ENCODE measurements at regions not wholly inside any gene's neighbourhood (a gene's known extent, or its start where the extent isn't known, plus 50 kb on each side); places are given as distances from the start of the nearest gene placed in this dataset.

DNA sequence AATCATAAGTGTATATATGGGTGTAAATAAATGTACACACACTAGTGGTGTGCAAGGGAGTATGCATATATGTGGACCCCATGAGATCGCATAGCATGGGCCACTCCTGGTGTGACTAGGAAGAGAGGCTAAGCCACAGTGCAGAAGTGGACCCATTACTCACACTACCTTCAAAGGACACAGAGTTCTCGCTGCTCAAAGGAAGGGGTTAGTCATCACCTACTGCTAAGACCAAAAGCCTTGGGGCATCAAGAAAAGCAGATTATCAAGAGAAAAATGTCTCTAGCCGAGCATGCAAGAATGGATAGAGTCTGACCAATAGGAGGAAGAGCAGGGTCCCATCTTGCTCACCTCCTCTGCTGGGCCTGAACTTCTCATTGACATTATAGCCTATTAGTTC lies 195.5 kb downstream of the MAFB start:
- no peaks in the 10 kb centered on the region for H3K79me2 ChIP-seq (ENCODE audit: insufficient read depth, low read length)
- no peaks in the 10 kb centered on the region for H3K36me3 ChIP-seq (replicated peaks in 1 of 2; ENCODE audit: control insufficient read depth in 1 of 2, insufficient read depth in 2 of 2, low read length in 2 of 2)
- WGBS (ENCODE audit: insufficient coverage): 100% methylated on average over 1 of the region's 3 CpGs
- peaks cover 9 to 11% of the 10 kb centered on the region in 2 donors for H3K36me3 Mint-ChIP-seq
- H3K27ac ChIP-seq (ENCODE audit: low read depth in 1 of 2, low read length in 2 of 2): peak overlapping the region; percentile 98 to 99
- TF ChIP-seq, protein P1, sequence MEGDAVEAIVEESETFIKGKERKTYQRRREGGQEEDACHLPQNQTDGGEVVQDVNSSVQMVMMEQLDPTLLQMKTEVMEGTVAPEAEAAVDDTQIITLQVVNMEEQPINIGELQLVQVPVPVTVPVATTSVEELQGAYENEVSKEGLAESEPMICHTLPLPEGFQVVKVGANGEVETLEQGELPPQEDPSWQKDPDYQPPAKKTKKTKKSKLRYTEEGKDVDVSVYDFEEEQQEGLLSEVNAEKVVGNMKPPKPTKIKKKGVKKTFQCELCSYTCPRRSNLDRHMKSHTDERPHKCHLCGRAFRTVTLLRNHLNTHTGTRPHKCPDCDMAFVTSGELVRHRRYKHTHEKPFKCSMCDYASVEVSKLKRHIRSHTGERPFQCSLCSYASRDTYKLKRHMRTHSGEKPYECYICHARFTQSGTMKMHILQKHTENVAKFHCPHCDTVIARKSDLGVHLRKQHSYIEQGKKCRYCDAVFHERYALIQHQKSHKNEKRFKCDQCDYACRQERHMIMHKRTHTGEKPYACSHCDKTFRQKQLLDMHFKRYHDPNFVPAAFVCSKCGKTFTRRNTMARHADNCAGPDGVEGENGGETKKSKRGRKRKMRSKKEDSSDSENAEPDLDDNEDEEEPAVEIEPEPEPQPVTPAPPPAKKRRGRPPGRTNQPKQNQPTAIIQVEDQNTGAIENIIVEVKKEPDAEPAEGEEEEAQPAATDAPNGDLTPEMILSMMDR (IDR thresholded peaks at IDR 0.05): no peak
- H3K4me1 Mint-ChIP-seq: peaks cover 74% of the 10 kb centered on the region
- peak overlapping the region; percentile 92 to 100 (median 99) for H3K27ac Mint-ChIP-seq
- no peaks in the 10 kb centered on the region for H3K27me3 ChIP-seq (ENCODE audit: control insufficient read depth in 2 of 2, insufficient read depth in 2 of 2, low read length in 2 of 2)
- peak overlapping the region in 1 of 3 experiments; percentile 14 for H3K4me3 ChIP-seq (replicated peaks in 1 of 3; ENCODE audit: low read depth in 2 of 3, low read length in 3 of 3)
- no peaks in the 10 kb centered on the region for H3K9me3 ChIP-seq (replicated peaks in 1 of 2; ENCODE audit: control insufficient read depth in 1 of 2, insufficient read depth in 1 of 2, low read length in 2 of 2)
- intact Hi-C loops (cut with micrococcal nuclease): loop anchor here (5.0 to 10.0 kb wide), 4 partner anchors 151 to 511 kb away; partner anchors contain the start of gene MAFB (in 2 of the 2)
- no peak overlapping the region for H3K4me3 Mint-ChIP-seq
- H4K20me1 ChIP-seq (ENCODE audit: insufficient read depth, low read length): no peaks in the 10 kb centered on the region
- no peak overlapping the region for H2AFZ ChIP-seq (ENCODE audit: insufficient read depth, low read depth, low read length, poor library complexity, severe bottlenecking)
- peak overlapping the region; percentile 14 for H3K4me2 ChIP-seq (replicated peaks; ENCODE audit: extremely low read depth, low read length, poor library complexity, severe bottlenecking)
- H3K27me3 Mint-ChIP-seq (ENCODE audit: low read depth in 3 of 3): peaks cover 0 to 3% (median 2%) of the 10 kb centered on the region in 3 donors
- H3K9me3 Mint-ChIP-seq: peaks cover 0 to 5% (median 0%) of the 10 kb centered on the region in 7 donors
- peak overlapping the region; percentile 71 for H3K9ac ChIP-seq (ENCODE audit: insufficient read depth, low read length, poor library complexity, severe bottlenecking)
- peak; percentile 89 to 96 (median 96) for DNase-seq
- H3K4me1 ChIP-seq (ENCODE audit: control insufficient read depth in 1 of 2, insufficient read depth in 2 of 2, low read length in 2 of 2): peaks cover 73 to 78% of the 10 kb centered on the region in 2 donors

DNA sequence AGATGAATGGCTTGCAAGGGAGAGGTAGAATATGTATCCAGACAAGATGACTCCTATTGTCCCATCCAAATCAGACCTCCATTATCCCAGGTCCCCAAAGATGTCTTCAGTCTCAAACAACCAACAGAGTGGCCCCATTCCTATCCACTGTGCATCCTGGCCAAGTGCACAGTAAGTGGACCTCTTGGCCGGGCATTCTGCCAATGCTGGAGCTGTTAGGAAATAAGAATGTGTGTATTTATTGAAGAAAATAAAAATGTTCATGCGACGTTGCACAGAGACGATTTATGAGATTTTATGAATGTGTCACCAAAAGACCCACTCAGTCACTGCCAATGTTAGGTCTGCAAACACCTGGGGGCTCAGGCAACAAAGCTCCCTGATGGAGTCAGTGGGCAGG lies 196.0 kb downstream of the MAFB start:
- Histone ChIP-seq H4K20me1 (ENCODE audit: insufficient read depth, low read length) (no peaks in the 10 kb centered on the region), H3K79me2 (ENCODE audit: insufficient read depth, low read length) (no peaks in the 10 kb centered on the region), H3K9me3 (replicated peaks in 1 of 2; ENCODE audit: control insufficient read depth in 1 of 2, insufficient read depth in 1 of 2, low read length in 2 of 2) (no peaks in the 10 kb centered on the region), H3K4me2 (replicated peaks; ENCODE audit: extremely low read depth, low read length, poor library complexity, severe bottlenecking) (no peak overlapping the region), H2AFZ (ENCODE audit: insufficient read depth, low read depth, low read length, poor library complexity, severe bottlenecking) (no peak overlapping the region), H3K9ac (ENCODE audit: insufficient read depth, low read length, poor library complexity, severe bottlenecking) (no peak overlapping the region), H3K4me1 (ENCODE audit: control insufficient read depth in 1 of 2, insufficient read depth in 2 of 2, low read length in 2 of 2) (peaks cover 69 to 73% of the 10 kb centered on the region in 2 donors), H3K4me3 (replicated peaks in 1 of 3; ENCODE audit: low read depth in 2 of 3, low read length in 3 of 3) (no peak overlapping the region), H3K36me3 (replicated peaks in 1 of 2; ENCODE audit: control insufficient read depth in 1 of 2, insufficient read depth in 2 of 2, low read length in 2 of 2) (no peaks in the 10 kb centered on the region), H3K27ac (ENCODE audit: low read depth in 1 of 2, low read length in 2 of 2) (peak overlapping the region; percentile 98 to 99), H3K27me3 (ENCODE audit: control insufficient read depth in 2 of 2, insufficient read depth in 2 of 2, low read length in 2 of 2) (no peaks in the 10 kb centered on the region)
- WGBS (ENCODE audit: insufficient coverage): 60% methylated on average over 1 of the region's 4 CpGs
- peaks cover 0 to 3% (median 2%) of the 10 kb centered on the region in 3 donors for H3K27me3 Mint-ChIP-seq (ENCODE audit: low read depth in 3 of 3)
- peaks cover 71% of the 10 kb centered on the region for H3K4me1 Mint-ChIP-seq
- intact Hi-C loops (cut with micrococcal nuclease): loop anchor here (5.0 to 10.0 kb wide), 4 partner anchors 151 to 512 kb away; partner anchors contain the start of gene MAFB (in 2 of the 2)
- TF ChIP-seq, protein P1 (IDR thresholded peaks at IDR 0.05): no peak
- DNase-seq: no peak
- peak overlapping the region; percentile 92 to 100 (median 99) for H3K27ac Mint-ChIP-seq
- no peak overlapping the region for H3K4me3 Mint-ChIP-seq
- peaks cover 0 to 5% (median 0%) of the 10 kb centered on the region in 7 donors for H3K9me3 Mint-ChIP-seq
- peaks cover 9 to 10% of the 10 kb centered on the region in 2 donors for H3K36me3 Mint-ChIP-seq
